GM21723 (cell line): ENCODE measurements at regions not wholly inside any gene's neighbourhood (a gene's known extent, or its start where the extent isn't known, plus 50 kb on each side); places are given as distances from the start of the nearest gene placed in this dataset.
"Not testable (repeated sequence)": the region's sequence is repeated elsewhere in the genome, so short reads cannot be mapped to it uniquely, and the experiment has no call there.

Experiments used
- ATAC-seq: cut with Tn5 transposase; IDR thresholded peaks from one replicate; pipeline ENCODE4 v1.9.1; 2021; ENCODE audit warnings: mild to moderate bottlenecking, moderate library complexity; ENCODE audit not compliant: unreplicated experiment

- no peak for ATAC-seq
Observed at GRCh38 chr13:88802886-88803285, 1131.7 kb downstream of the SLITRK5 start.

- no peak for ATAC-seq
Observed at GRCh38 chr13:88806438-88806837, 1135.3 kb downstream of the SLITRK5 start.

GRCh38 chr13:88817560-88817959 is 1146.4 kb downstream of the SLITRK5 start:
- no peak for ATAC-seq

GRCh38 chr13:88823114-88823513 is 1151.9 kb downstream of the SLITRK5 start:
- no peak for ATAC-seq

- ATAC-seq: no peak
Observed at GRCh38 chr13:88824218-88824617, 1153.0 kb downstream of the SLITRK5 start.

- ATAC-seq: no peak
Observed at GRCh38 chr13:88840085-88840484, 1168.9 kb downstream of the SLITRK5 start.

GRCh38 chr13:88852293-88852692 is 1181.1 kb downstream of the SLITRK5 start:
- not testable (repeated sequence) for ATAC-seq

- no peak for ATAC-seq
Observed at GRCh38 chr13:88857256-88857655, 1186.1 kb downstream of the SLITRK5 start.

- no peak for ATAC-seq
Observed at GRCh38 chr13:88862095-88862620, 1191.0 kb downstream of the SLITRK5 start.

GRCh38 chr13:88863116-88863515 is 1191.9 kb downstream of the SLITRK5 start:
- ATAC-seq: no peak

GRCh38 chr13:88866195-88866594 is 1195.0 kb downstream of the SLITRK5 start:
- ATAC-seq: no peak

GRCh38 chr13:88883741-88884140 is 1212.6 kb downstream of the SLITRK5 start:
- no peak for ATAC-seq

GRCh38 chr13:88887045-88887662 is 1216.0 kb downstream of the SLITRK5 start:
- no peak for ATAC-seq

- ATAC-seq: no peak
Observed at GRCh38 chr13:88895261-88895941, 1224.2 kb downstream of the SLITRK5 start.

- no peak for ATAC-seq
Observed at GRCh38 chr13:88896466-88896865, 1225.3 kb downstream of the SLITRK5 start.

- ATAC-seq: no peak
Observed at GRCh38 chr13:88908961-88909441, 1237.8 kb downstream of the SLITRK5 start.

GRCh38 chr13:88919970-88920628 is 1248.9 kb downstream of the SLITRK5 start:
- ATAC-seq: peak; percentile 83

GRCh38 chr13:88925954-88926353 is 1254.8 kb downstream of the SLITRK5 start:
- ATAC-seq: no peak

- ATAC-seq: no peak
Observed at GRCh38 chr13:88926890-88927502, 1255.8 kb downstream of the SLITRK5 start.

- ATAC-seq: no peak
Observed at GRCh38 chr13:88932950-88933349, 1261.8 kb downstream of the SLITRK5 start.

GRCh38 chr13:88937384-88937783 is 1266.2 kb downstream of the SLITRK5 start:
- no peak for ATAC-seq
